ENCODE measurements at regions not wholly inside any gene's neighbourhood (a gene's known extent, or its start where the extent isn't known, plus 50 kb on each side); places are given as distances from the start of the nearest gene placed in this dataset.

GRCh38 chr14:106417224-106418049 lies 891.1 kb downstream of the TMEM121 start:
- Histone ChIP-seq H3K27ac (ENCODE audit: low read depth) (no peak overlapping the region), H3K27me3 (ENCODE audit: insufficient read depth) (no peaks in the 10 kb centered on the region), H3K4me3 (no peak overlapping the region), H2AFZ (no peak overlapping the region), H3K9me2 (ENCODE audit: insufficient read depth) (no peaks in the 10 kb centered on the region), H4K20me1 (replicated peaks; ENCODE audit: insufficient read depth) (no peaks in the 10 kb centered on the region), H3F3A (replicated peaks; ENCODE audit: low read depth) (peaks cover 7% of the 10 kb centered on the region; the same call in 1 of the 2 replicates), H3K79me2 (replicated peaks; ENCODE audit: insufficient read depth) (no peaks in the 10 kb centered on the region), H3K4me2 (no peak overlapping the region), H3K4me1 (ENCODE audit: insufficient read depth) (no peaks in the 10 kb centered on the region), H3K36me3 (ENCODE audit: insufficient read depth) (peaks cover 16% of the 10 kb centered on the region)
- Mint-ChIP-seq H3K27me3 (ENCODE audit: insufficient read depth, low read depth, poor library complexity) (no peaks in the 10 kb centered on the region), H3K4me3 (no peak overlapping the region), H3K36me3 (ENCODE audit: low read depth) (peaks cover 28% of the 10 kb centered on the region), H3K27ac (no peak overlapping the region), H3K9me3 (peaks cover 70% of the 10 kb centered on the region), H3K4me1 (no peaks in the 10 kb centered on the region)
- ATAC-seq, result no peak
- TF ChIP-seq EZH2phosphoT487 (IDR thresholded peaks at IDR 0.05; ENCODE audit: unreplicated experiment) (no peak), STAT1 (IDR thresholded peaks at IDR 0.05; ENCODE audit: unreplicated experiment) (no peak), NANOG (IDR thresholded peaks at IDR 0.05; ENCODE audit: borderline replicate concordance) (no peak), EZH2 (IDR thresholded peaks at IDR 0.05; ENCODE audit: low read depth, unreplicated experiment) (no peak), CREB1 (CRISPR knock-in tag; IDR thresholded peaks at IDR 0.05; ENCODE audit: low read depth) (no peak)
- TF ChIP-seq, protein P1, sequence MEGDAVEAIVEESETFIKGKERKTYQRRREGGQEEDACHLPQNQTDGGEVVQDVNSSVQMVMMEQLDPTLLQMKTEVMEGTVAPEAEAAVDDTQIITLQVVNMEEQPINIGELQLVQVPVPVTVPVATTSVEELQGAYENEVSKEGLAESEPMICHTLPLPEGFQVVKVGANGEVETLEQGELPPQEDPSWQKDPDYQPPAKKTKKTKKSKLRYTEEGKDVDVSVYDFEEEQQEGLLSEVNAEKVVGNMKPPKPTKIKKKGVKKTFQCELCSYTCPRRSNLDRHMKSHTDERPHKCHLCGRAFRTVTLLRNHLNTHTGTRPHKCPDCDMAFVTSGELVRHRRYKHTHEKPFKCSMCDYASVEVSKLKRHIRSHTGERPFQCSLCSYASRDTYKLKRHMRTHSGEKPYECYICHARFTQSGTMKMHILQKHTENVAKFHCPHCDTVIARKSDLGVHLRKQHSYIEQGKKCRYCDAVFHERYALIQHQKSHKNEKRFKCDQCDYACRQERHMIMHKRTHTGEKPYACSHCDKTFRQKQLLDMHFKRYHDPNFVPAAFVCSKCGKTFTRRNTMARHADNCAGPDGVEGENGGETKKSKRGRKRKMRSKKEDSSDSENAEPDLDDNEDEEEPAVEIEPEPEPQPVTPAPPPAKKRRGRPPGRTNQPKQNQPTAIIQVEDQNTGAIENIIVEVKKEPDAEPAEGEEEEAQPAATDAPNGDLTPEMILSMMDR (conservative IDR thresholded peaks at IDR 0.05; ENCODE audit: low read depth in 2 of 2), result peak; percentile 48 to 71
- peak; percentile 74 for DNase-seq (ENCODE audit: low spot score)

DNA sequence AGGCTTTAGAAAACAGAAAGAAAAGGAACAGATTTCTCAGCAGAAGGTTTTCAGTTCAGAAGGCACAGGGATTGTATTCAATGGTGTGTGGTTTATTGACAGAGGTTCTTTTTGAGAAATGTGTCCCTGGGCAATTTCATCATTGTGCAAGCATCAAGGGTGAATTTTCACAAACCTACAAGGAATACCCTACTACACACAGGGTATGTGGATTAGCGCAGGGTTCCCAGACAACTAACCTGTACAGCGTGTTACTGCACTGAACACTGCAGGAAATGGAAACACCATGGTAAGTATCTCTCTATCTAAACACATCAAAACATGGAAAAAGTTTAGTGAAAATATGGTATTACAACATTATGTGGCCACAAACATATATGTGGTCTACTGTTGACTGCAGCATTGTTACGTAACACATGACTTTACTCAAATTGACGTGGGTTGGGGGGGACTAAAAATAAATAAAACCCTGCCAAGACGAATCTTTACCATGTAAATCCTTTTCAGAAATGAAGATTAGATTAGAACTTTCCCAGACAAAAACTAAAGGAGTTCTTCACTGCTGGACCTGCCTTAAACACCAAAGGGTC lies 893.1 kb downstream of the TMEM121 start:
- DNase-seq (ENCODE audit: low spot score), result no peak
- H3K36me3 ChIP-seq (ENCODE audit: insufficient read depth), result peaks cover 16% of the 10 kb centered on the region
- no peaks in the 10 kb centered on the region for H3K9me2 ChIP-seq (ENCODE audit: insufficient read depth)
- no peaks in the 10 kb centered on the region for H3K79me2 ChIP-seq (replicated peaks; ENCODE audit: insufficient read depth)
- peaks cover 7% of the 10 kb centered on the region; the same call in 1 of the 2 replicates for H3F3A ChIP-seq (replicated peaks; ENCODE audit: low read depth)
- H2AFZ ChIP-seq, result no peak overlapping the region
- no peaks in the 10 kb centered on the region for H4K20me1 ChIP-seq (replicated peaks; ENCODE audit: insufficient read depth)
- H3K4me3 ChIP-seq, result no peak overlapping the region
- no peak for ATAC-seq
- no peaks in the 10 kb centered on the region for H3K27me3 ChIP-seq (ENCODE audit: insufficient read depth)
- Mint-ChIP-seq H3K27me3 (ENCODE audit: insufficient read depth, low read depth, poor library complexity) (no peaks in the 10 kb centered on the region), H3K4me1 (no peaks in the 10 kb centered on the region), H3K4me3 (no peak overlapping the region), H3K9me3 (peaks cover 80% of the 10 kb centered on the region), H3K27ac (no peak overlapping the region), H3K36me3 (ENCODE audit: low read depth) (peaks cover 35% of the 10 kb centered on the region)
- H3K4me1 ChIP-seq (ENCODE audit: insufficient read depth), result no peaks in the 10 kb centered on the region
- no peak overlapping the region for H3K27ac ChIP-seq (ENCODE audit: low read depth)
- no peak overlapping the region for H3K4me2 ChIP-seq
- TF ChIP-seq NANOG (IDR thresholded peaks at IDR 0.05; ENCODE audit: borderline replicate concordance) (no peak), STAT1 (IDR thresholded peaks at IDR 0.05; ENCODE audit: unreplicated experiment) (no peak), EZH2 (IDR thresholded peaks at IDR 0.05; ENCODE audit: low read depth, unreplicated experiment) (no peak)
